HG03469 (cell line): ENCODE measurements at regions not wholly inside any gene's neighbourhood (a gene's known extent, or its start where the extent isn't known, plus 50 kb on each side); places are given as distances from the start of the nearest gene placed in this dataset.

ENCODE experiments used
- ATAC-seq: cut with Tn5 transposase; IDR thresholded peaks from one replicate; pipeline ENCODE4 v1.9.1; 2021; ENCODE audit warnings: mild to moderate bottlenecking, moderate library complexity, moderate number of reproducible peaks; ENCODE audit not compliant: unreplicated experiment

GRCh38 chr20:6265204-6265904 is 142.5 kb upstream of the FERMT1 start:
- no peak for ATAC-seq

GRCh38 chr20:6253396-6253795 is 130.6 kb upstream of the FERMT1 start:
- ATAC-seq: no peak

- ATAC-seq: no peak
These were observed 122.6 kb upstream of the FERMT1 start for GRCh38 chr20:6245436-6245835.

- ATAC-seq: no peak
These were observed 118.8 kb upstream of the FERMT1 start for GRCh38 chr20:6241591-6241990.

GRCh38 chr20:6240059-6240458 is 117.2 kb upstream of the FERMT1 start:
- ATAC-seq: no peak

- no peak for ATAC-seq
These were observed 115.6 kb upstream of the FERMT1 start for GRCh38 chr20:6238421-6238820.

GRCh38 chr20:6235510-6235909 is 112.7 kb upstream of the FERMT1 start:
- no peak for ATAC-seq

- no peak for ATAC-seq
These were observed 109.6 kb upstream of the FERMT1 start for GRCh38 chr20:6232436-6232835.

GRCh38 chr20:6231556-6231955 is 108.7 kb upstream of the FERMT1 start:
- no peak for ATAC-seq

GRCh38 chr20:6228302-6228843 is 105.5 kb upstream of the FERMT1 start:
- no peak for ATAC-seq

- no peak for ATAC-seq
These were observed 90.5 kb upstream of the FERMT1 start for GRCh38 chr20:6213311-6213710.

GRCh38 chr20:6212903-6213302 is 90.1 kb upstream of the FERMT1 start:
- ATAC-seq: no peak

- ATAC-seq: no peak
These were observed 86.3 kb upstream of the FERMT1 start for GRCh38 chr20:6209093-6209492.

- no peak for ATAC-seq
These were observed 77.3 kb upstream of the FERMT1 start for GRCh38 chr20:6200092-6200491.

- no peak for ATAC-seq
These were observed 62.4 kb upstream of the FERMT1 start for GRCh38 chr20:6185268-6185667.

GRCh38 chr20:6184086-6184485 is 61.3 kb upstream of the FERMT1 start:
- no peak for ATAC-seq

- no peak for ATAC-seq
These were observed 57.7 kb upstream of the FERMT1 start for GRCh38 chr20:6180531-6180930.

- ATAC-seq: no peak
These were observed 55.7 kb upstream of the FERMT1 start for GRCh38 chr20:6178537-6178936.

GRCh38 chr20:6173481-6173880 is 50.7 kb upstream of the FERMT1 start:
- no peak for ATAC-seq
